Fibroblast of the aortic adventitia (primary cell): ENCODE measurements at regions not wholly inside any gene's neighbourhood (a gene's known extent, or its start where the extent isn't known, plus 50 kb on each side); places are given as distances from the start of the nearest gene placed in this dataset.

Source experiments
- DNase-seq: peaks from one replicate; pipeline ENCODE4 v3.0.0-alpha.2; 2010; ENCODE audit warnings: low read depth
- H3K4me3 ChIP-seq: 2 replicates; pipeline ENCODE4 v1.5.1; 2011; ENCODE audit warnings: low read depth, mild to moderate bottlenecking, control low read depth, low read length, moderate library complexity
- CTCF ChIP-seq: IDR thresholded peaks from 2 replicates; pipeline ENCODE4 v1.5.1; 2011; ENCODE audit warnings: mild to moderate bottlenecking, low read length, control low read depth, inconsistent platforms; ENCODE audit not compliant: insufficient read depth

- no peak overlapping the region for H3K4me3 ChIP-seq
- no peak for DNase-seq
- TF ChIP-seq CTCF: no peak
Observed at GRCh38 chr5:97847920-97848631, 665.0 kb upstream of the RIOK2 start.

GRCh38 chr5:97851036-97851435 is 668.0 kb upstream of the RIOK2 start:
- no peak overlapping the region for H3K4me3 ChIP-seq
- TF ChIP-seq CTCF: no peak
- DNase-seq: no peak

- TF ChIP-seq CTCF: no peak
- H3K4me3 ChIP-seq: no peak overlapping the region
- DNase-seq: peak; percentile 72
Observed at GRCh38 chr5:97854871-97855762, 672.1 kb upstream of the RIOK2 start.

- H3K4me3 ChIP-seq: no peak overlapping the region
- DNase-seq: no peak
- no peak for TF ChIP-seq CTCF
Observed at GRCh38 chr5:97874491-97874890, 691.4 kb upstream of the RIOK2 start.

GRCh38 chr5:97876272-97876671 is 693.2 kb upstream of the RIOK2 start:
- H3K4me3 ChIP-seq: no peak overlapping the region
- TF ChIP-seq CTCF: no peak
- peak; percentile 9 for DNase-seq

- no peak overlapping the region for H3K4me3 ChIP-seq
- no peak for DNase-seq
- TF ChIP-seq CTCF: no peak
Observed at GRCh38 chr5:97877588-97877987, 694.5 kb upstream of the RIOK2 start.
